SW 1271 (cell line): ENCODE measurements at regions not wholly inside any gene's neighbourhood (a gene's known extent, or its start where the extent isn't known, plus 50 kb on each side); places are given as distances from the start of the nearest gene placed in this dataset.
"Not testable (repeated sequence)": the region's sequence is repeated elsewhere in the genome, so short reads cannot be mapped to it uniquely, and the experiment has no call there.

Experiments
- DNase-seq, 2 experiments: peaks; one replicate each; lab custom pipeline; 2025; lab: John Stamatoyannopoulos, UW

DNA sequence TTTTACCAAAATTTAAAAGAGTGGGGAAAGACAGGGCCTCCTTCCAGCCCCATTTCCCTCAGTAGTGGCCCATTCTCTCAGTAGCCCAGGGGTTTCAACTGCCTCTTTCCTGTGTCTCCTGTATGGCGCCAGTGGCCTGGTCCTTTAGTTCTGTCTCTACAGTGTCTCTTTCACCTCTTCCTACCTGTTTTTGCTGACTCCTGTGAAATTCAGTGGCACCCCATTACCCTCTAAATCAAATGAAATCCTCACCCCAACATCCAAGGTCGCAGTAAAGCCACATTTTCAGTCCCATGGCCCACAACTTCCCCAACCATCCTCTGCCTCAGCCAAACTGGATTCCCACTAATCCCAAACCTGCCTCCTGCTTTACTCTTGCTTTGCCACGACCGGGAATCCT is 200.7 kb downstream of the IPMK start:
- no peak for DNase-seq

DNA sequence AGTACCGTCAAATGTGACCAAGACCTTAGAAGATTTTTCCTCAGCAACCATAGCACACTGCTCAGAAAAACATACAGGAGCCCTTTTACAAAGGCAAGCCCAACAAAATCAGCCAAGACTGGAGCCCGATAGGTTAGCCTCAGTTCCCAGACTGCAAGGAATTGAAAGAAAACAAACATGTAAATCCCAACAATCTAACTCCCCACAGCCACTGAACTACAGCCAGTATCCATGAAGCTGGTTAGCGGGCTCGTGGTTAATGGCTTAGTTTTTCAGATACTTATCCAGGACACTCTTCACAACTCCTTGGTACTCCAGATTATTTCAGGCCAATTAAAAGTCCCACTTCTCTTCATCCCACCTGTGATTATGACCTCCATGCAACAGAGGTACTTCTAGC is 201.6 kb downstream of the IPMK start:
- no peak for DNase-seq

DNA sequence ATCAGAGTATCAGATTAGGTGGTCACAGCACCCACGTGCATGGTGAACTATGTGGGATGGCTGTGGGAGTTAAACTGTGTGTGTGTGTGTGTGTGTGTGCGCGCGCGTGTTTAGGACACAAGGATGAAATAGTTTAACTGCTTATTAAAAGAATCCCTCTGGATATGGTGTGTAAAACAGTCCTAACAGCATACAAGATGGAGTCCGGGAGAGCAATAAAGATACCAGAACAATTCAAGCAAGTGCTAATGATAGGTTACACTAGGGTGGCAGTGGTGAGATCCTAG is 202.2 kb downstream of the IPMK start:
- no peak for DNase-seq

DNA sequence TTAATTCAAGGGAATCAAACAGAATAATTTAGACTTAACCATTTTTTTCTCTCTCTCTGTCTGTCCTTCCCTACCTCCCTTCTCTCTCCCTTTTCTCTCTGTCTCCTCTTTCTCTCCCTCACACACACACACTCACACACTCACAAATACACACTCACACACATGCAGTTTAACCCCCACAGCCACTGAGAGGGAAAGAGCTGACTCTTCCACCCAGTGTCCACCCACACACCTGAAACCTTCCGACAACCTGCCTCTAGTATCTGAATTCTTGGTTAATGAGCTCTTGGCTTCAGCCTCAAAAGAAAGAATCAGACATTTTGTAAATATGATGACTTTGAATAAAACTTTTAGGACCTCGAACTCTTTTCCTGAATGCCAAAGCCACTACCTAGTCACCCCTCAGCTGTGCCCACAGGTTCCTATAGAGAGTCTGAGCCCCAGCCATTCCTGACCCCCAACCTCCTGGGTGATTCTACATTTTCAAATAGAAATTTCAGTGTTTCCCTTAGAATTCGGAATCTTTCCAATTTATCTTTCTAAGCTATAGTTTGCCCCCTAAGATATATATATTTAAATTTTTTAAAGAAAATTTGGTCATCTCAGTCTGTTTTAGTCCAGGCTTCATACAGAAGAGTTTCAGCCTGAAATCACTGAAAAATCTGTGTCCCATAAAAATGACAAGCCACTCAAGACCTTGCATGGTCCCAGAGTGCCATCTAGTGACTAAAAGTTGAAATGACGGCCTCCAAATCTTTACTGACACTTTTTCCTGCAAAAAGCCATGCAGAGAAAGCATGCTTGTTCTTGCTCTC is 202.8 kb downstream of the IPMK start:
- DNase-seq, result peak; percentile 3 to 33

DNA sequence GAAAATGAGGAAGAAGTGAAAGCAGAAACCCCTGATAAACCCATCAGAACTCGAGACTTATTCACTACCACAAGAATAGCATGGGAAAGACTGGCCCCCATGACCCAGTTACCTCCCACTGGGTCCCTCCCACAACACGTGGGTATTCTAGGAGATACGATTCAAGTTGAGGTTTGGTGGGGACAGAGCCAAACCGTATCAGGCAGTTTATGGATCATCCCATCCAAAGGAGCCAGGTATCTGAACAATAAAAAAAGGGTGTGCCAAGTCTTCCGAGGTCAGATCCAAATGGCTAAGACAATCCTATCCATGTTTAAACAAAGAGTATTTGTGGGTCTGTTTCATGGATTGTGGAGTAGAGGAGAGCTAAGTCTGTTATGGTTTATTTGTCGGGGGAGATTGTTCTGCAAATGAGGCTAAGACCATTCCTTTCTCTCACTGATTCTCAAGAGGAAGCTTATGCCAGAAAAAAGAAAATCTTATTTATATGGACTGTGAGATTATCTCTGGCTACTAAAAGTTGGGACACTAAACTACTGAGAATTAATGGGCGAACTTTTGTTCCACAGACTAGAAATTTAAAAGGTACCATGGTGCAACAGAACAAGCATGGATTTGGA is 203.7 kb downstream of the IPMK start:
- no peak for DNase-seq

DNA sequence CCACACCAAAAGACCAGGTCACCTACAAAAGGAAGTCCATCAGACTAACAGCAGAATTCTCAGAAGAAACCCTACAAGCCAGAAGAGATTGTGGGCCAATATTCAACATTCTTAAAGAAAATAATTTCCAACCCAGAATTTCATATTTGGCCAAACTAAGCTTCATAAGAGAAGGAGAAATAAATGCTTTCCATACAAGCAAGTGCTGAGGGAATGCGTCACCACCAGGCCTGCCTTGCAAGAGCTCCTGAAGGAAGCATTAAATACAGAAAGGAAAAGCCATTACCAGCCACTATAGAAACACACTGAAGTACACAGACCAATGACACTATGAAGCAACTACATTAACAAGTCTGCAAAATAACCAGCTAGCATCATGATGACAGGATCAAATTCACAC is 209.0 kb downstream of the IPMK start:
- not testable (repeated sequence) for DNase-seq

DNA sequence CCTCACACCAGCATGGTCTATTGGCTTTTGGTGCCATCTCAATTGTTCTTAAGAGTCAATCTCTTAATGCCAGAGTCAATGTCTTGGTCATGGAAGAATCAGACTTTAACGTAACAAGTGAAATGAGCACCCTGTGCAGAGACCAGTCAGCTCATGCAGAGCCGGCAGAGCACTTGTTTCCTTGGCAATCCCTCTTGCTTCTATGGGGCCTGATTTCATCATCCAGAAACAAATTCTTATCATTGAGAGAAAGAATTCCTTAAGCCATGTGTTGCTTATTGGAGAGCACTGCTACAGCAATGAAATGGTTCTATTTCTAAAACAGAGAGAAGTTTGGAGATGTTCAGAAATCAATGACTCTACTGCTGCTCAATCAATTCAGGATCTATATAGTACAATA is 212.8 kb downstream of the IPMK start:
- no peak for DNase-seq

DNA sequence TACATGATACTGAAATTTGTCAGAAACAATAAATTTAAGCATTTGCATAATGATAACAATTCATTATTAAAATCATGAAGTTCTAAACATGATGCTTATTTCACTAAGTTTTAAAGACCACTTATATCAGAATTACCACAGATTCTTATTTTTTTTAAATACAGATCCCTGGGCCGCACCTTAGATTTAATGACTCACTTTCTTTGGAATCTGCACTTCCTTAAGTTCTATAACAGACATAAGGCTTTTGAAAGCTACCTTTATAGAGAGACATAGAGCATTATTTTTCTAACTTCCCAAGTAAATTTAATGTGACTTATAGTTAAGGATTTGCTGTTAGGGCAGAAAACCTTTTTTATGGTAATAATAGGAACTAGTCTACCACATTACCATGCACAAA is 214.9 kb downstream of the IPMK start:
- no peak for DNase-seq

DNA sequence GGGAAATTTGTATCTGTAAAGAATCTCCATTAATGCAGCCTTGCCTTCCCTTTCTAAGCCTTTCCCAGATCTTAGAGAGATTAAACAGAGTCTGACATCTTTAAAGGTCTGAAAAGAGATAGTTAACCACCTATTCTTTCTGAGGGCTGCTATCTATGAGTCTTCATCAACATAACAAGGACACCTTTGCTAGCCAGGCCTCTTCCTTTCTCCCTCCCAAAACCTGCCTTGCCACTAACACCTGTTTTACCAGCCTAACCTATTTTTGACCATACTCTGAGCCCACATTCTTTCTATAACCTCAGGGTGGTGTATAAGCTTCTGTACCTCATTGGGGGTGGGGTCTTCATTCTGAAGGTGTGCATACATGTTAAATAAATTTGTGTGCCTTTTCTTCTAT is 217.1 kb downstream of the IPMK start:
- no peak for DNase-seq

DNA sequence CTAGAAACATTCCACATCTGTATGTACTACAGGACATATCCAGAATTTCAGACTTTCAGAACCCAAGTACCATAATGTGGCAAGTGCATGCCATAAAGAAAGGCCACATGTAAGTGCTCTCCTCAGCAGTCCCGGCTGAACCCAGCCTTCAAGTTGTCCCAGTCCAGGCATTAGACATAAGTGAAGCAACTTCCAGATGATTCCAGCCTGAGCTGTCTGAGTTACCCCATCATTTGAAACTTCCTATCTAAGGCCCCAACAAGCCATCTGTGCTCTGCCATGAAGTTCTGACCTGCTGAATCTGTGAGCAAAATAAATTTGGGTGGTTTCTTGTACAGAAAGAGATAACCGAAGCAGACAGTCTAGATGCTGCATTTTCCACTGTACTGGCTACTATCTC is 218.8 kb downstream of the IPMK start:
- no peak for DNase-seq

DNA sequence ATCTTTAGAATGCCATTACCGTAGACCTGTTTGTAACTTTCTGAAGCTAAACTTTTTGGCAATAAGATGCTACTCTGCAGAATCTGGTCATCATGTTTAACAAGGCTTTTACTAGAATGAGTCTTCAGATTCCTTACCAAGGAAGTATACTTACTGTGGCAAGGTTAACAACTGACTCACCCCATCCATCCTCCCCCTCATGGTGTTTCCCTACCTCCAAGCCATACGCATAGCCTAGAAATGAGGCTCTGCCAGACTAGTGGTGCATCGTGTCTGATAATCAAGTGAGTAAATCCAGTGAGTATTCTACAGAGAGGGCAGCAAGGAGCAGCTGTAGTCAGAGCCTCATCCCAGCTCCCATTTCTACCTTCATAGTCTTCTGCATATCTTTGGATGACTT is 223.6 kb downstream of the IPMK start:
- no peak for DNase-seq

DNA sequence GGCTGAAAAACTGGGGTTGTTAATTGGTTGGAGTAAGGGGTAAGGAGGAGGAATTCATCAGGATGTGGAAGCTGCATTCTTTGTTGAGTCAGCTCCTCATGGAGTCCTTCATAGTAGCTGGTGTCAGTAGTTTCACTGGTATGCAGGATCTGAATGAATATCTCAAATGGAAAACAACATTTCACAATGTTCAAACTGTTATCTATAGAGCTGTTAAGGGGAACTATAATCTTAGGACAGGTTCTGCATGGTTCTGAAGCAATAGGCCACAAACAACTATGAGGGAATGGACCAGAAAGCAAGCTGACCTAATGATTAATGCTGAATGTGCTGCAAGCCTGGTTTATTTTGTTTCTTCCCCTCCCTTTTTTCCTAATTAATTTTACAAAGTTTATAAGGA is 225.8 kb downstream of the IPMK start:
- no peak for DNase-seq

DNA sequence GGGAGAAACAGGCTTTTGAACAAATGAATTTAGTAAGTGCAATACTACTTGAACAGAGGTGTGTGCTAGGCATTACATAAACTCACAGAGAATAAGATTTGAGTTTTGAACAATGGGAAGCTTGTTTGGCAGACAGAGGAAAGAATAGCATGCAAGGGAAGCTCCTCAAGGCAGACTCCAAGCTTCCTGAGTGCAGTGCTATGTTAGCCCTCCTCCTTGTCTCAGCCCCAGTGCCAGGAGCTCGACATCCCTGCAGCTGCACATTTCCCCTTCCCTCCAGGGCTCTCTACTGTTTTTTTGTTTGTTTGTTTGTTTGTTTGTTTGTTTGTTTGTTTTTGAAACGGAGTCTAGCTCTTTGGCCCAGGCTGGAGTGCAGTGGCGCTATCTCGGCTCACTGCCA is 237.5 kb downstream of the IPMK start:
- DNase-seq, result peak in 1 of 2 experiments; percentile 31

DNA sequence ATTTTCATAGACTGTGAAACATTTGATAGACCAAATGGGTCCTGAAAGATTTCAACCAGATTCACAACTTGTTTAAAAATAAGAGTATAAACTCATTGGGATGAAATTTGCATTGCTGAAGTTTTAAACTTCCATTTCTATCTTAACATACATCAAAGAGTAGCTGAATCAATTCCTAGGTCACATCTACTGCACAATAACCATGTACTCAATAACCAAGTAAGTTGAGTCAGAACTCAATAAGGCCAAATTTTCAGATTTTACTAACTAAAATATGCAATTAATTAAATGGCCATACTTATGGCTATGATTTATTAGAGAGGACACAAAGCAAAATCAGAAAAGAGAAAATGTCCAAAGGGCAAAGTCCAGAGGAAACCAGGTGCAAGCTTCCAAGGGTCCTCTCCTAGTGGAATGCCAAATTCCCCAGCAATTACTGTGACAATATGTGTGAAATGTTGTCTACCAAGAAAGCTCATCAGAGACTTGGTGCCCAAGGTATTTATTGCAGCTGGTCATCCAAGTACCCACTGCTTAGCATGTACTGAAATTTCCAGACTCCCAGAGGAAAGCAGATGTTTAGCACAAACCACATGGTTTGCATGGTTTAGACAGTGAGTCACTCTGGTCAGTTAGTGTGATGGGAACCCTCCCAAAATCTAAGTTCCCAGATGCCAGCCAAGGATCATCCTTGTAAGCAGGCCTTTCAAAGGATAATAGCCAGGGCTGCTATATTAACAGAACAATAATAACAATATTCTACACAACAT is 238.9 kb downstream of the IPMK start:
- peak; percentile 54 to 83 for DNase-seq

DNA sequence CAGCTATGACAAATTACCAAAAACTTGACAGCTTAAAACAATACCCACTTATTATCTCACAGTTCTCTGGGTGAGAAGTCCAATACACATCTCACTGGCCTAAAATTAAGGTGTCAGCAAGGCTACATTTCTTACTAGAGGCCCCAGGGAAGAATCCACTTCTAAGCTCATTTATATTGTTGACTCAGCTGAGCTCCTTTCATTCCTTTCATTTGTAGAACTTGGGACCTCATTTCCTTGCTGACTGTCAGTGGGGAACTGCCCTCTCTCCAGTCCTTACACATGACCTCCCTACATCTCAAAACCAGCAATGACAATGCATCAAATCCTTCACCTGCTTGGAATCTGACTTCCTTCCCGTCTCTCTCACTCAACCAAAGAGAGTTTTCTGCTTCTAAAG is 240.3 kb downstream of the IPMK start:
- no peak for DNase-seq

DNA sequence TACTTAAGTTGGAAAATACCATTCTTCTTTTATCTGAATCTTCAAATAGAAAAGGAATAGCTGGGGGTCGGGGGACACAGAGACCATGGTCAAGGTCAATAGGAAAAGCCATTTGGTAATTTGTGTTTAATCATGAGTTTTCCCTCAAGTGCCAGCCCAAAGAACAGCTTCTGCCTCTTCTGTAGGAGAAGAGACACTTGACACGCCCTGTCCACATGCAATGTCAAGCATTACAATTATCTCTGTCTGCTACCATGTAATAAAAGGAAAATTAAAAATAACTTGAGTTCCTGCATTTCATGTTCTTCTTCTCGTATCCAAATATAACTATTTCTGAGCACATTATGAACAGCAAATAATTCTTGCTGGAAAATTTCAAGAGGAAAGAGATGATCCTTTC is 241.7 kb downstream of the IPMK start:
- DNase-seq, result no peak

DNA sequence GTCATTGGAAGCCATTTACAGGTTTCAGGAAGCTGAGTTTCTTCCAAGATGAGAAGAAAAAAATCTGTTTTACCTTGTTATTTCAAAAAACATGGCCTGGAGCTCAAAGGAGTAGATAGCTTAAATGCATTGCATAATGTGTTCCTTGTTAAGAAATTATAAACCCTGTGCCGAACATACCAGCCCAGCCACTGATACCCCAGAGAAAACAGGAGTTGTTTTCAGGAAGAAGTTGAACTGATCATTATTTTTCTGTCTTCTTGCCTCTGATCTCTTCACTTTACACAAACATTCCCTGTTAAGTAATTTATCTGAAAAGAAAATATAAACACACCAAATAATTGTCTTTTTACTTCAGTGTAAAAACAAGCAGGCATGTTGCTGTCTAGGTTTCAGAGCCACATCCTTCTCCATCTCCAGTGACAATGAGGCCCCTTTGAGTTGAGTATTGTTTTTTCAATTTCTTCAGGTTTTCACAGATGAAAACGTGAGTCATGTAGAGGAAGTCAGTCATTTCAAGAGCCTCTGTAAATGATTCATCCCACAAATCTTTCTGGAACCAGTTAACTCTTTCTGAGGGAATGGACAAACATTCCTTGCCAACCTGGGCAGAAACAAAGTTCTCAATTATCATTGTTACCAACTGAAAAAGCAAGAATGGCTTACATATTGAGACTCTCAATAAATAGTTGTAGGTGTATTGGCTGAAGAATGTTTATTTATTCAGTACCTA is 244.2 kb downstream of the IPMK start:
- peak; percentile 50 to 94 for DNase-seq

DNA sequence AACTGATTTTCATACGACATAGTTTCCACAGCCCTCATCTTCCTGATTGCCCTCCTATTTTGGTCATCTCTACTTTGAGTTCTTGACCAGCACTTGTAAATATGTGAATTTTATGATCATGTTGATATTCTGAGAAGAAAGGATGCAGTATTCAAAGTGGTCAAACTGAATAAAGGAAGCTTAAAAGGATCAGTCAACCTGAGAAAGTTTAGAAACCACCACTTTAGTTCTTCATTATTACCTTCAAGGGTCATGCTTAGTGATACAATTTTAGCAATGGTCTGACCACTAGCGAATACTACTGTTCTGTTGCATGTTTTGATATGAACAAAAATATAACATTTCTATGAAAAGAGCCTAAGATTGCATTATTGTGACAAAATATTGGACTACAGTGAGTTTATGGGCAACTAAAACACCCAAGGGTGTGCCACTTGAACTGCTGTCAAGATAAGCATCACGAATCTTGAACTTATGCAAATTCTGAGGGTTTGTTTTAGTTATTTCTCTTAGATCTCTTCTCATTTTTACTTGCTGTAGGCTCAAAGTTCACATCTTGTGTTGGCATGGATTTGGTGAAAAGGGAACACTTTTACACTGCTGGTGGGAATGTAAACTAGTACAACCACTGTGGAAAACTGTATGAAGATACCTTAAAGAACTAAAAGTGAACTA is 247.7 kb downstream of the IPMK start:
- DNase-seq, result no peak

DNA sequence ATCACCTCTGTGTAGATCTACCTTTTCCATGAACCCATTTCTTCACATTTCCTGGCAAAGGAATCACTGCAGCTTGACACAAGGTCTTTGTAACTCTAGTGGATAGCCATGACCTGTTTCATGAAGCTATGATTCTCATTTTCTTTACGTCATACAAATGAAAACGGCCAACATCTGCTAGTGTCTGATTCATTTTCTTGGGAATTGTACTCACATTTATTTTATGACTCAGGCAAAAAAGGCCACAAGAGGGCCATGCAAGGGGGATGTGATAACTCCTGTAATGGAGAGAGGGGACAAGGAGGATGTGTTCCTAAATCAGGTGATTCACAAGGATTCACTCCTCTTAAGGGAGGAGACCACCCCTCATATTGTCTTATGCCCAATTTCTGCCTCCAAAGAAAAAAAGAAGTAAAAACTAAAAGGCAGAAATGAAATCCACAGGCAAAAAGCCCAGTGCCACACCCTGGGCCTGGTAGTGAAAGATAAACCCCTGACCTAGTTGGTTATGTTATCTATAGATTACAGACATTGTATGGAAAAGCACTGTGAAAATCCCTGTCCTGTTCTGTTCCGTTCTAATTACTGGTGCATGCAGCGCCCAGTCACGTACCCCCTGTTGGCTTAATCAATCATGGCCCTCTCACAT is 249.9 kb downstream of the IPMK start:
- peak; percentile 11 to 46 for DNase-seq

DNA sequence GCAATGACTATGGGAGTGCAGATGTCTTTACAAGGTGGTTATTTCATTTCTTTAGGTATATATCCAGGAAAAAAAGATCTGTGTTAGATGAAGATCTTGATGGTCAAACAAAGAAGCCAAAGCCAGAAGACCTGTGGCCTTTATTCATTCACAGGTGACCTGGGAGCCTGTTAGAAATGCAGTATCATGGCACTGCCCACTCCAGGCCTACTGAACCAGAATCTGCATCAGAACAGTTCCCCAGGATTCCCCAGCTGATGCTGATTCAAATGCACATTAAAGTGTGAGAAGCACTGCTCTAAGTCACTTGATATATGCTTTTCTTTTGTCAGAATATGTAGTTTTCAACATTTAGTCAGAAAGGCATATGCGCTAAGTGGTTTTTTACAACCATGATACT is 251.1 kb downstream of the IPMK start:
- no peak for DNase-seq

DNA sequence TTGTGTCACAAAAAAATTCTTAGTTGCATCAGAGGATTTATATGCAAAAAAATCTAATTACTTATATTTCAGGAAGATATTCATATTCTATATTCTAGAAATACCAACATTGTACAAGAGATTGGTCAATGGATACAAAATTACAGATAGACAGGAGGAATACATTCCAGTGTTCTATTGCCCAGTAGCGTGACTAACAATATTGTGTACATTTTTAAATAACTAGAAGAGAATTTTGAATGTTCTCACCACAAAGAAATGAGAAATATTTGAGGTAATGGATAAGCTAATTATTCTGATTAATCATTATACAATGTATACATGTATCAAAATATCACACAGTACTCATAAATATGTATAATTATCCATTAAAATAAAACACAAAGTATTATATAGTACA is 253.3 kb downstream of the IPMK start:
- DNase-seq, result no peak

DNA sequence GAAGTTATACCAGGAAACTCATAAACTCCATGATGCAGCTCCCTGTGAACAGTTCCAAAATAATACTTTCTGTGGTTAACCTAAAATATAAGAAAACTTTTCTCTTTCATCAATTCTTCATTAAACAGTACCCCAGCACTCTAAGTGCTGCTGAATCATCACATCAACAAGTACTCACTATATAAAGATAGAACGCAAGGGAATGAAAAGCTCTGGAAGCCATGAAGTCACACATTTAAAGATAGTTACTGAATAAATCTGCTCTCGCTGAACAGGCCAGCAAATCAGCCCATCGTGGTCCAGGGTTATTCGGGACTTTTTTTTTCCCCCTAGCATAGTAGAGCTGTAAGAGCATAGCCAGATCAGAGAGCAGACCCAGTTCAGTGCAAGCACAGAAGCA is 254.3 kb downstream of the IPMK start:
- DNase-seq, result no peak
